Left ventricle myocardium inferior (tissue), 1 donor: ENCODE measurements at regions not wholly inside any gene's neighbourhood (a gene's known extent, or its start where the extent isn't known, plus 50 kb on each side); places are given as distances from the start of the nearest gene placed in this dataset.

Experiments used
- DNase-seq: peaks from one replicate; pipeline ENCODE4 v3.0.0-alpha.2; 2020
- H3K27ac ChIP-seq: fragments of 200-600 bp; replicated peaks from 2 replicates; pipeline ENCODE4 v1.8.0; 2021
- H3K27me3 ChIP-seq: fragments of 200-600 bp; 2 replicates; pipeline ENCODE4 v1.8.0; 2021; ENCODE audit warnings: low read depth
- H3K36me3 ChIP-seq: fragments of 200-600 bp; 2 replicates; pipeline ENCODE4 v1.8.0; 2021
- H3K4me1 ChIP-seq: fragments of 200-600 bp; 2 replicates; pipeline ENCODE4 v1.8.0; 2021
- H3K4me3 ChIP-seq: fragments of 200-600 bp; 2 replicates; pipeline ENCODE4 v1.8.0; 2021; ENCODE audit warnings: mild to moderate bottlenecking, moderate library complexity
- H3K9me3 ChIP-seq: fragments of 200-600 bp; replicated peaks from 2 replicates; pipeline ENCODE4 v1.8.0; 2021
- intact Hi-C: fragments of 100-400 bp; cut with micrococcal nuclease; formaldehyde crosslinking; loops from one replicate; pipeline ENCODE4 v1.11.0; 2022
- TF ChIP-seq, protein P1 (sequence below): fragments of 200-600 bp; IDR thresholded peaks from 2 replicates; pipeline ENCODE4 v1.8.0; 2021; ENCODE audit warnings: antibody characterized with exemption, mild to moderate bottlenecking, borderline replicate concordance
- donor health status: DM: no; HTN: yes; CAD: no; lungs with severe emphysema.

DNA sequence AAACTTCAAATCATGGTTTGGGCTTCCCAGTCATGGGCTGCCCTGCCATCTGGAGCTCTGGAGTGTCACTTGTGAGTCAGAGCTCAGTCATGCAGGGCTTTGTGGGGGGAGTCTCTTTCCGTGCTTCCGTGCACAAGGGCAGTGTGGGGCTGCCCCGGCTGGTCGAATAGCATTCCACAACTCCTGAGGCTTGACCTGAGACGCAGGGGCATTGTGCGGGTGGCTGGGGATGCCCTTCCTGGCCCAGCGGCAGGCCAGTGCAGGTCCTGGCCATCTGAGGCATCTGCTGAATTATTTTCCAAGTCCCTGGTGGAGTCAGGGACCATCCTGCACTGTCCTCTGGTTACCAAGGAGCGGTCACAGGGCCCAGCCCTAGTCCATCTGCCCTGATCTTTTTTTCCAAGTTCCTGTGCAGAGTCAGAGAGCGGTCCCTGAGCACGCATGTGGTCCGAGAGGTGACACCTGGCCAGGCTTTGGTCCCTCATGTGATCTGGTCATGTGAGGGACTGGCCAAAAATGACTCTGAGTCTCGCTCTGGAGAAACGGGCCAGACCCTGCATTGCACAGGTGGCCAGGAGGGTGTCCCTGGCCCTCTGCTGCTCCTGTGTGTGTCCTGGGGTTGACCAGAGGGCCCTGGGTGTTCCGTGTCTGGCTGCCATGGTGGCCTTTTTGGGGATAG, 167.0 kb upstream of the ALG10B start:
- peaks cover 13% of the 10 kb centered on the region for H3K27me3 ChIP-seq
- peaks cover 22% of the 10 kb centered on the region for H3K9me3 ChIP-seq
- H3K36me3 ChIP-seq, result no peaks in the 10 kb centered on the region
- no peak for DNase-seq
- intact Hi-C loops, result no loop called here
- TF ChIP-seq, protein P1, sequence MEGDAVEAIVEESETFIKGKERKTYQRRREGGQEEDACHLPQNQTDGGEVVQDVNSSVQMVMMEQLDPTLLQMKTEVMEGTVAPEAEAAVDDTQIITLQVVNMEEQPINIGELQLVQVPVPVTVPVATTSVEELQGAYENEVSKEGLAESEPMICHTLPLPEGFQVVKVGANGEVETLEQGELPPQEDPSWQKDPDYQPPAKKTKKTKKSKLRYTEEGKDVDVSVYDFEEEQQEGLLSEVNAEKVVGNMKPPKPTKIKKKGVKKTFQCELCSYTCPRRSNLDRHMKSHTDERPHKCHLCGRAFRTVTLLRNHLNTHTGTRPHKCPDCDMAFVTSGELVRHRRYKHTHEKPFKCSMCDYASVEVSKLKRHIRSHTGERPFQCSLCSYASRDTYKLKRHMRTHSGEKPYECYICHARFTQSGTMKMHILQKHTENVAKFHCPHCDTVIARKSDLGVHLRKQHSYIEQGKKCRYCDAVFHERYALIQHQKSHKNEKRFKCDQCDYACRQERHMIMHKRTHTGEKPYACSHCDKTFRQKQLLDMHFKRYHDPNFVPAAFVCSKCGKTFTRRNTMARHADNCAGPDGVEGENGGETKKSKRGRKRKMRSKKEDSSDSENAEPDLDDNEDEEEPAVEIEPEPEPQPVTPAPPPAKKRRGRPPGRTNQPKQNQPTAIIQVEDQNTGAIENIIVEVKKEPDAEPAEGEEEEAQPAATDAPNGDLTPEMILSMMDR, result no peak
- H3K4me1 ChIP-seq, result no peaks in the 10 kb centered on the region
- no peak overlapping the region for H3K27ac ChIP-seq
- no peak overlapping the region for H3K4me3 ChIP-seq

DNA sequence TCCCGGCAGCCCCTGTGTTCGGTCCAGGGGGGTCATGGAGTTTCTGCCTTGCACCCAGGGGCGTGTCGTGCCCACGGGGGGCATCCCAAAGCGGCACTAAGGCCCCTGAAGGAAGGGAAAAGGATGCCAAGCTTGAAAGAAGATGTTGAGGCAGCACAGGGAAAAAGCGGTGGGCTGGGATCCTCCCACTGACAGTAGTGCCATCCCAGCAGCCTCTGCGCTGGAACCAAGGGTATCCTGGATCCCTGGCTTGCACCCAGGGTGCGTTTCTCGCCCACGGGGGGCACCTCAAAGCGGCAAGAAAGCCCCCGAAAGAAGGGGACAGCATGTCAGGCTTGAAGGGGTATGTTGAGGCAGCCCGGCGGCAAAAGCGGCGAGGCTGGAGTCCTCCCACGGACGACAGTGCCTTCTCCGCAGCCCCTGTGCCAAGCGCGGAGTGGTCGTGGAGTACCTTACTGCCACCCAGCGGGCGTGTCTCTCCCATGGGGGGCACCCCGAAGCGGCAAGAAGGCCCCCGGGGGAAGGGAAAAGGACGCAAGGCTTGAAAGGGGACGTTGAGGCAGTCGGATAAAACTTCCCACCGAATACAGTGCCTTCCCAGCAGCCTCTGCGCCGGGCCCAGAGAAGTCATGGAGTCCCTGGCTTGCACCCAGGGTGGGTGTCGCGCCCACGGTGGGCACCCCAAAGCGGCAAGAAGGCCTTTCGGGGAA, 164.4 kb upstream of the ALG10B start:
- Histone ChIP-seq H3K36me3 (no peaks in the 10 kb centered on the region), H3K9me3 (peaks cover 10% of the 10 kb centered on the region), H3K4me3 (no peak overlapping the region), H3K27me3 (peaks cover 14% of the 10 kb centered on the region), H3K27ac (no peak overlapping the region), H3K4me1 (no peaks in the 10 kb centered on the region)
- intact Hi-C loops, result no loop called here
- TF ChIP-seq, protein P1, result no peak
- DNase-seq, result no peak

DNA sequence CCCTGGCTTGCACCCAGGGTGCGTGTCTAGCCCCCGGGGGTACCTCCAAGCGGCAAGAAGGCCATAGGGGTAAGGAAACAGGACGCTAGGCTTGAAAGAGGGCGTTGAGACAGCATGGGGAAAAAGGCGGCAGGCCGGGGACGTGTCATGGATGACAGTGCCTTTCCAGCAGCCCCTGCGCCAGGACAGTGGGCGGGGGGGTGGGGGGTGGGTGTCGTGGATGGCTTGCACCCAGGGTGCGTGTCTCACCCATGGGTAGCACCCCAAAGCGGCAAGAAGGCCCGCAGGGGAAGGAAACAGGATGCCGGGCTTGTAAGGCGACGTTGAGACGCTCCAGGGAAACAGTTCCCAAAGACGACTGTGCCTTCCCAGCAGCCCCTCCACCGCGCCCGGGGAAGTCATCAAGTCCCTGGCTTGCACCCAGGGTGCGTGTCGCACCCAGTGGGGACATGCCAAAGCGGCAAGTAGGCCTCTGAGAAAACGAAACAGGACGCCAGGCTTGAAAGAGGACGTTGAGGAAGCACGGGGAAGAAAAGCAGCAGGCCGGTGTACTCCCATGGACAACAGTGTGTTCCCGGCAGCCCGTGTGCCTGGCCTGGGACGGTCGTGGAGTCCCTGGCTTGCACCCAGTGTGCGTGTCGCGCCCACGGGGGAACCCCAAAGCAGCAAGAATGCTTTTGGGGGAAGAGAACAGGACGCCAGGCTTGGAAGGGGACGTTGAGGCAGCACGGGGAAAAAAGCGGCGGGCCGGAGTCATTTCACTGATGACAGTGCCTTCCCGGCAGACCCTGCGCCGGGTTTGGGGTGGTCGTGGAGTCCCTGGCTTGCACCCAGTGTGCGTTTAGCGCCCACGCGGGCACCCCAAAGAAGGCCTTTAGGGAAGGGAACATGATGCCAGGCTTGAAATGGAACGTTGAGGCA, 163.5 kb upstream of the ALG10B start:
- Histone ChIP-seq H3K9me3 (peaks cover under 1% of the 10 kb centered on the region), H3K4me3 (no peak overlapping the region), H3K27me3 (peaks cover 16% of the 10 kb centered on the region), H3K27ac (no peak overlapping the region), H3K4me1 (no peaks in the 10 kb centered on the region), H3K36me3 (no peaks in the 10 kb centered on the region)
- no peak for DNase-seq
- intact Hi-C loops, result no loop called here
- TF ChIP-seq, protein P1, result no peak

DNA sequence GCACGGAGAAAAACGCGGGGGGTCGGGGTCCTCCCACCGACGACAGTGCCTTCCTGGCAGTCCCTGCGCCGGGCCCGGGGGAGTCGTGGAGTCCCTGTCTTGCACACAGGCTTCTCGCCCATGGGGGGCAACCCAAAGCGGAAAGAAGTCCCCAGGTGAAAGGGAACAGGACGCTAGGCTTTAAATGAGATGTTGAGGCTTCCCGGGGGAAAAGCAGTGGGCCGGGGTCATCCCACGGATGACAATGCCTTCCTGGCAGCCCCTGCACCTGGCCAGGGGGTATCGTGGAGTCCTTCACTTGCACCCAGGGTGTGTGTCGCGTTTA, 162.9 kb upstream of the ALG10B start:
- Histone ChIP-seq H3K27ac (no peak overlapping the region), H3K27me3 (peaks cover 16% of the 10 kb centered on the region), H3K36me3 (no peaks in the 10 kb centered on the region), H3K4me1 (no peaks in the 10 kb centered on the region), H3K4me3 (no peak overlapping the region), H3K9me3 (no peaks in the 10 kb centered on the region)
- TF ChIP-seq, protein P1, result no peak
- no peak for DNase-seq
- intact Hi-C loops, result no loop called here

DNA sequence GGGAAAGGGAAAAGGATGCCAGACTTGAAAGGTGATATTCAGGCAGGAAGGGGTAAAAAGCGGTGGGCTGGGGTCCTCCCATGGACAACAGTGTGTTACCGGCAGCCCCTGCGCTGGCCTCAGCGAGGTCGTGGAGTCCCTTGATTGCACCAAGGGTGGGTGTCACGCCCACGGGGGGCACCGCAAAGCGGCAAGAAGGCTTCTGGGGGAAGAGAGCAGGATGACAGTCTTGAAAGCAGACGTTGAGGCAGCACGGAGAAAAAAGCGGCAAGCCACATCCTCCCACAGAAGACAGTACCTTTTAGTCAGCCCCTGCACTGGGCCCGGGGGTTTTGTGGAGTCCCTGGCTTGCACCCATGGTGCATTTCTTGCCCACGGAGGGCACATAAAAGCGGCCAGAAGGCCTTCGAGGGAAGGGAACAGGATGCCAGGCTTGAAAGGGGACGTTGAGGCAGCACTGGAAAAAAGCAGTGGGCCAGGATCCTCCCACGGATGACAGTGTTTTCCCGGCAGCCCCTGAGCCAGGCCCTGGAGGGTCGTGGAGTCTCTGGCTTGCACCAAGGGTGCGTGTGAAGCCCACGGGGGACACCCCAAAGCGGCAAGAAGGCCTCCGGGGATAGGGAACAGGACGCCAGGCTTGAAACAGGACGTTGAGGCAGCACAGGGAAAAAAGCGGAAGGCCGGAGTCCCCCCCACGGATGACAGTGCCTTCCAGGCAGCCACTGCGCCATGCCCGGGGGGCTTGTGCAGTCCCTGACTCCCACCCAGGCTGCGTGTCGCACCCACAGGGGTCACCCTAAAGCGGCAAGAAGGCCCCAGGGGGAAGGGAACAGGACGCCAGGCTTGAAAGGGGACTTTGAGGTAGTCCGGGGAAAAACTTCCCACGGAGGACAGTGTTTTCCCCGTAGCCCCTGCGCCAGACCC, 162.2 kb upstream of the ALG10B start:
- Histone ChIP-seq H3K36me3 (no peaks in the 10 kb centered on the region), H3K27ac (no peak overlapping the region), H3K4me1 (no peaks in the 10 kb centered on the region), H3K27me3 (peaks cover 16% of the 10 kb centered on the region), H3K4me3 (no peak overlapping the region), H3K9me3 (no peaks in the 10 kb centered on the region)
- intact Hi-C loops, result no loop called here
- TF ChIP-seq, protein P1, result no peak
- no peak for DNase-seq
